Stimulated activated CD8-positive, alpha-beta memory T cell treated with anti-CD3 and anti-CD28 coated beads, Interleukin-12 subunit alpha, Interleukin-12 subunit beta, amount 100 ng/mL, for 1 hour (primary cell): ENCODE measurements at regions not wholly inside any gene's neighbourhood (a gene's known extent, or its start where the extent isn't known, plus 50 kb on each side); places are given as distances from the start of the nearest gene placed in this dataset.

Experiments
- DNase-seq: peaks from one replicate; pipeline ENCODE4 v3.0.0-alpha.2; 2020; ENCODE audit warnings: low read depth

DNA sequence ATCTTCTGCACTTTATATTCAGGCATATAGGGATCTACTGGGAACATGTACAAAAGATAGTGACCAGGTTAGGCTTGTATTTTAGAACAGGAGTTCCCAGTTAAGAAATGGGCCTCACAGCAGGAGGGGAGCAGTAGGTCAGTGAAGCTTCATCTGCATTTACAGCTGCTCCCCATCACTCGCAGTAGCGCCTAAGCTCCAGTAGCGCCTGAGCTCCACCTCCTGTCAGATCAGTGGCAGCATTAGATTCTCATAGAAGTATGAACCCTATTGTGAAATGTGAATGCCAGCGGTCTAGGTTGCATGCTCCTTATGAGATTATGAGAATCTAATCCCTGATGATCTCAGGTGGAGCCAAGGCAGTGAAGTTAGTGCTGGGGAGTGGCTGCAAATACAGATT is 224.4 kb upstream of the CYRIA start:
- DNase-seq, result no peak

DNA sequence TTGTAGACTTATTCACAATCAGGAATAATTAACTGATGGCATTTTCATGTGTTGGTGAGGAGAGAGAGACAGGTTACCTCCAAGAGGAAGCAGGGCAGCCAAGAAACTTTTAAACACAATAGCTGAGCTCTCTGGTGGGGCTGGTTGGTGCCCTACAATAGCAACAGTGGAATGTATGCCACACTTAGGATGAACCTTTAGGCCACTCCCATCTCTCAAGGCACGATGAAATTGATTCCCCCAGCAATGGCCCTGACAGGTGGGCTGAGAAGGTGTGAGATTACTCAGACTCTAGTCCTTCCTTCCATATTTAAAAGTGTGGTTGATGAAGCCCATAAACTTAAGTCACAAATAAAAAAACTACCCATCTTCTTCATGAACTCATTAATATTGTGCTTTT is 219.4 kb upstream of the CYRIA start:
- DNase-seq, result no peak

DNA sequence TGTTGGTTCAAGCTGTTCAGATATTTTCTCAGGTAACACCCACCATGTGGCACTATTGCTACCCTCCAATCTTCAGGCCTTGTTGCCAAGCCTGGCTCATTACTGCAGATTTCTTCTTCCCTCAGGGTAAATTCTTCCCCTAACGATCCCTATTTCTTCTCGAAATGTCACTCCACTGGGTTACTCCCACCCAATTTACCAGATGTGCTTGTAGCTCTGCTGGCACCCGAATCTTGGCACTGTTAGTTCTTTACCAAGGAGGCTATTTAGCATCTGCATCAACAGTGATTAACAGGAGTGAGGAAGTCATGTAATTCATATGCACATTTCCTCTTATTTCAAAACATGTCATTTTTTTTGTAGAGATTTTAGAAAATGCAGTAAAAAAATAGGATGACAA is 217.1 kb upstream of the CYRIA start:
- DNase-seq, result no peak

DNA sequence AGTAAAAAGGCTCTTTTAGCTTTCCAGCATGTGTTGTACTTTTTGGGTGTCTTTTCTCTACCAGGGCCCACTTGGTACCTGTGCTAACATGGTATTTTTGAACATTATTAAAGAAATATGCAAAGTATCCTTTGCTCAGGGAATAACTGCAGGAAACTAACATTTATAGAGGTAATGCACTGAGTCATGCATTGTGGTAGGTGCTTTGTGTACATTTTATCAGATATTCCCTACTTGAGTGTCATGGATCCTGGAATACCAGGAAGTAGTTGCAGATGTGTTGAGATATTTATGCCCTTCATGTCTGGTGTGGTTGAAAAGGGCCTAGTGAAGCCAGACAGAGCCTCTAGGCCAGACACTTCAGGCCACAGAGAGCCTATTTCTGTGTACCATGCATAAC is 215.5 kb upstream of the CYRIA start:
- no peak for DNase-seq

DNA sequence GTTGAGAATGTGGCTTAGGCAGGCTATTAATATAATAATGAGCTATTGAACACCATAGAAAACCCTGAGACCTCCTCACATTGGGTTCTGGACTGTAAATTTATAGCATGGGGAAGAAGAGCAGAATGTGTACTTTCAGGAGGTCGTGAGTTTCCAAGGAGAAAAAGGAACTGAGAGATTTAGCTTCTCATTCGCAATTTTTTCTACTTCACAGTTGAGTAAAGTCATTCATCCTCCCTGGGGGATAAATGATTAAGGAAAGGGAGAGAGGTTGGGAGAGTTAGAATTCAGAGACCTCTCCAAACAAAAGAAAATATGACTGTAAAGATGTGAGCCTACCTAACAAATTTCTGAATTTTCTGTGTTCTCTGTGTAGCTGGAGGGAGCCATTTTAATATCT is 205.8 kb upstream of the CYRIA start:
- no peak for DNase-seq

DNA sequence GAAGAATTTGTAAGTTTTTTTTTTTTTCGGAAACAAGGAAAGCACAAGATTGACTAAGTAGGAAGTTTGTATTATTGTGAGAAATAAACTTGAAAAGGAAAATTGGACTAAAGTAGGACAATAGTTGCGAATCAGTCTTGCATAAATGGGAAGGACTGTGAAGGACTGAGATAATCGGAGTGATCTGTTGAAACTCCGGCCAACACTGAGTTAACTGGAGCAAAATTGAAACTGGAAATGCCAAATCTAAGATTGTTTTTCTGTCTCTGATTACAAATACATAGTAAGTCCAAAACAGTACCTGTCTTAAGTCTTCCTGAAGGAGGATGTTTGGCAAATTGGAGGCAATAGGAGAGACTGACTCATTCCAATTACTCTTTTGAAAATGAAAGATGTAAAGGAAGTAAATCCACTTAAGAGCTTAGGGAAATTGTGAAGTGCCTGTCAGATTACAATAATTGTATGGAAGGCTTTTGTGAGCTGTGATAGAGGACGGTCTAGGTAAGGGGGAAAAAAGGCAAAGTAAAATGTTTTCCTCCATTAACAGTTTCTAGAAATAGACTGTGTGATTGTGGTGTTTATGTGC is 204.9 kb upstream of the CYRIA start:
- no peak for DNase-seq

DNA sequence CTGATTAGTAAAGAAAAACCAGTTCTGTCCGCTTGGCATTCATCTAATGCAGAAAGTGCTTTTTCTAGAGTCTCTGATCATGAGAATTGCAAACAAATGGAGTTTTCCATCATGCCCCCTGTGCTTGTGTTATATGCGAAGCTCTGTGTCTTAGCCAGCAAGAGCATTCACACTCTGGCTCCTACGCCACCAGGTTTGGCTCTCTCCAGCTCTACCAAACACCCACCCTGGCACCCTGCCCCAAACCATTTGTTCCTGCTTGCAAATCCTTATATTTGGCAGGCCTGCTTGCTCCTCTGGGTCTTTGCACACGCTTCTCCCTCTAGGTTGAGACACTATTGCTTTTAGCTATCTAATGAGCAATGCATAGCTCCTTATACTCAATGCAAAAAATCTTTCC is 204.1 kb upstream of the CYRIA start:
- DNase-seq, result no peak

DNA sequence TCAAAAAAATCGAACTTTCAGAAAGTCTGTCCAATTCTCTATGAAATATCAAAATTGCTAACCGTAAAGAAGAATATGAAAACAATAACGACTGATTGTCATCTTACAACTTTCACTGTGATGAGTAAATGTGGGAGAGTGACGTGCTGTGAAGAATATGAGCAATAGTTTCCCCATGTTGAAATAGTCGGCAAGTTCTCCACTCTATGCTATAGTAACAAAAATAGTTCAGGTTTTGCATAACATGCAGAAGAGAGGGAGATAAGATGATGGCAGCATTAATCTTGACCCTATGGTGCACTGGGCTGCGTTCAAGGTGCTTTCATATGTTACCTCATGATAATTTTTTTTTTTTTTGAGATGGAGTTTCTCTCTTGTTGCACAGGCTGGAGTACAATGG is 196.8 kb upstream of the CYRIA start:
- DNase-seq, result no peak

DNA sequence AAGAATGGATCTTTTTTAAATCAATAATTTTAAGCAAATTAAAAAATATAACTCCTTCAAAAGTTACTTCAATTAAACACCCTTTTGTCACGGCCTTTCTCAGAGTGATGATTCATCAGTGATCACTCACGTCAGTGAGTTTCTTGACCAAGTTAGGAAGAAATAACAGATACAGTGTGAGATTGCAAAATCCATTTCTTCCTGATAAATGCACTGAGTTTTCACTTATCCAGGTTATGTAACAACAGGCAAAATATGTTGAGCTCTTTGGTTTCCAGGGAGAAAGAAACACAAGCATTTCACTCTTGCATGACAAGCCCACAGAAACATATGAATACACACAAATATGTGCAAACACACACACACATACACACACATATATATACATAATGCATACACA is 195.9 kb upstream of the CYRIA start:
- DNase-seq, result no peak

DNA sequence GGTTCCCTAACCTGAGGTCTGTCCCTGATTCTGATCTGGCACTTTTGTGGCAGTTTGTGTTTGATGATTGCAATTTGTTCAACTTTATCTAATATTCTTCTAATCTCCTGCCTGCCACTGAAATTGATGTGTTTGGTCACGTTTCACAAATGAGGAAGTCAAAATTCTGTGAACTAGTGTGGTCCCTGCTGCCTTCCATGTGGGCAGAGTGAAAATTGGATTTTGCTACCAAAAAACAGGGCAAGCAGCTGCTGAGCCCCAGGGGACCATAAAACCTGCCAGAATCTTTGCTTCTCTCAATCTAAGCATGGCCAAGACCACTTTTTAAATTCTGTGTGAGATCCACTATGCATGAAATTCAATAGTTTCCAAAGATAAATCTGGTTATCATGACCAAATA is 195.5 kb upstream of the CYRIA start:
- DNase-seq, result no peak

DNA sequence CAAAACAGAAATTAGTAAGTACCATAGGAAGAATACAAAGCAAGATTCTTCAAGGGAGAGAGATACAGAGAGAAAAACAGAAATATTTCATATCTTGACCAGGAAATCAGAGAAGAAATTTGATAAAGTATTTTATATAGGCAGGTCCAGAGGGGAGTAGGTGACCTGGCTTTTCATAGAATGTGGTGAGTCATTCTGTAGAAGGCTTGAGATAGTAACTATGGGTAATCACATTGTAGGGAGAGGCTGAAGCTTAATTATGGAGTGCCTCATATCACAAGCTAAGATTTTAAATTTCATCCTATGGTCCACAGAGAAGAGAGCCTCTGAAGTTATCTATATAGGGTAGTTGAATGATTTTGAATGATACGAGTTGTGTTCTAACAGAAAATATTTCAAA is 195.0 kb upstream of the CYRIA start:
- no peak for DNase-seq

DNA sequence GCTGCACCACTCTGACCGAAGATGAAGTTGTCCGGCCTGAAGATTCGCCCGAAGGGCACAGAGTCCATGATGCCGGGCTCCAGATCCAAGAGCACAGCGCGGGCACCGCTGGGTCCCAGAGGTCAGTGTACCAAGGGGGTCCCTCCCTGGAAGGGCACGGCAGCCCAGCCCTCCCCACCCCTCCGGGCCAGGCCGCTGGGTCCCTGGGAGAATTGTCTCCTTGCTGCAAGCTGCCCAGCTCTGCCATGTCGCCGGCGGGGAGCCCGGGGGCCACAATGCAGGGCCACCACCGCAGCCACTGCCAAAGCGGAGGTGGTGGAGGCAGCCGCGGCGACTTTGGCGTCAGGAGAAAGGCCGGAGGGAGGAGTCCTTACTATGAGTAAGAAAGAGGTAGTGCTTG is 189.5 kb upstream of the CYRIA start:
- DNase-seq, result no peak

DNA sequence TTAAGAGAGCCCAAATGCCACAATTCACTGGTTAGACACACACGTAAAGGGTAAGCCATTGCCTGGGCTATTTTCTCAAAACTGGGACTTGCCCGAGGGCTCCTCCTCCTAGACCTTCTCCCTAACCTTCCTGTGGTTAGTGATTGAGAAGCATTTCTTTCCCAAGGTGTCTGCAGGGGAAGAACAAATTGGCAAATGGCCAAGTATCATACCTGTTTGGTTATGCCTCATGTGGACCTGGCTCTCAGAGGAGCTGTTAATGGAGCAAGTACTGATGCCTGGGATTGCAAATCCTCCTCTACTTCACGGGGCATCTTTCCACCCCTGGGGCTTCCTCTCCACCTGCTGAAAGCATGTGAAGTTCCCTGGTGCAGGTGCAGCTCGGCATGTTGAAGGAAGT is 187.5 kb upstream of the CYRIA start:
- no peak for DNase-seq

DNA sequence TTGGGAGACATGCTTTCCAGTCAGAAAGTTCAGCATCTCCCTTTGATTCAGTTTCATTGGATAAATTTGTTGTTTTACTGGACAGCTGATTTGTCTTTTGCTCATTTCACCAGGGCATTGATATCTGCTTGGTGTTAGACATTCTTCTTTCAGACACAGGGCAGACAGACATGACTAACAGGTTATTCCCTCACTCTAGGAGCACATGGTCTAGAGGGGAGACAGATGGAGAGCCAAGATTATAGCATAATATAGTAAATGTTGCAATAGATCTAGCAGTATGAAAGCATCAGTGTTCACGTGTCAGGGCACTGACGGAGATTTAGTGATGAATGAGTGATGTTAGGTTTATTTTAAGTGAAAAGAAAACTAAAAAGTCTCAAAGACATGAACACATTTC is 187.0 kb upstream of the CYRIA start:
- no peak for DNase-seq

DNA sequence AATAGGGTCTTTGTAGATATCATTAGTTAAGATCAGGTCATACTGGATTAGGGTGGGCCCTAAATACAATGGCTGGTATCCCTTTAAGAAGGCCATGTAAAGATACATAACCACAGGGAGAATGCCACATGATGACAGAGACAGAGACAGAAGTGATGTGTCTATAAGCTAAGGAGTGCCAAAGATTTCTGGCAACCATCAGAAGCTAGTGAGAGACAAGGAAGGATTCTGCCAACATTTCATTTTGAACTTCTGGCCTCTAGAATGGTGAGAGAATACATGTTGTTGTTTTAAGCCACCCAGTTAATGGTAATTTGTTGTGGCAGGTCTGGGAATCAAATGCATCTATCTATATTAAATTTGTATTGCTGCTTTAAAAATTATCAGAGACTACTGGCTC is 185.5 kb upstream of the CYRIA start:
- no peak for DNase-seq

DNA sequence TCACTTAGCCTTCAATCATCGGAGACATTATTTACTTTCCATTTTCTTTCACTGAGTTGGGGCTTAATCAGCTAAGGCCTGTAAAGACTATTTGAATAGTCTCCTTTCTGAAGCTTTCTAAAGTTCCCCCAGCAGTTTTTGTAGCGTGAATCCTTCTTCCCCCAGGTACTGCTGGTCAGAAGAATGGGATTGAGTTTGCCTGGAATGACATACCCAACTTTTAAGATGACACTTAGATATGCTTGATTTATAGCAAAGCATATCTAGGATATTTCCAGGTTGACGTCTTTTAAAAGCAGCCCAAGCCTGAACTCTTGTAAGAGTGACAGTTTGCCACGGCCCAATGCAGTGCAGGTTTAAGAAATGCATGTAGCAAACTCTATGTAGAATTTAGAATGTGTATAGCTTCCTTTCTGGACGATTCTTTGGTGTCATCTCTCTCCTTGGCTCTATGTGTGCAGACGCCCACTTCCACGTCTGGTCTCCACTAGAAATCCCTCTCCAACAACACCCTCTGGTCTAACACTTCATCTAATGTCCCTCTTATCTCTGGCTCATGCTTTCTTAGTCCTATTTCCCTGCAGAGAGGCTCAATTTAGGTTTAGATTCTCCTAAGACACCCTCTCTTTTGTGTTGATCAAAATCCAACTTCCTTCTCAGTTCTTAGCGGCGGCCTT is 175.0 kb upstream of the CYRIA start:
- no peak for DNase-seq

DNA sequence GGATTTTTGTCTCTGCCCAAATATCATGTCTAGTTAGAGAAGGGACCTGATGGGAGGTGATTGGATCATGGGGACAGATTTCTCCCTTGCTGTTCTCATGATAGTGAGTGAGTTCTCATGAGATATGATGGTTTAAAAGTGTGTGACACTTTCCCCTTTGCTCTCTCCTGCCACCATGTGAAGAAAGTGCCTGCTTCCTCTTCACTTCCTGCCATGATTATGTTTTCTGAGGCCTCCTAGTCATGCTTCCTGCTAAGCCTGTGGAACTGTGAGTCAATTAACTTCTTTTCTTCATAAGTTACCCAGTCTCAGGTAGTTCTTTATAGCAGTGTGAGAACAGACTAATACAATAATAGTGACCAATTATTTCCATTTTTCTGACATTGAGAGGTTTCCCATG is 167.3 kb upstream of the CYRIA start:
- DNase-seq, result no peak

DNA sequence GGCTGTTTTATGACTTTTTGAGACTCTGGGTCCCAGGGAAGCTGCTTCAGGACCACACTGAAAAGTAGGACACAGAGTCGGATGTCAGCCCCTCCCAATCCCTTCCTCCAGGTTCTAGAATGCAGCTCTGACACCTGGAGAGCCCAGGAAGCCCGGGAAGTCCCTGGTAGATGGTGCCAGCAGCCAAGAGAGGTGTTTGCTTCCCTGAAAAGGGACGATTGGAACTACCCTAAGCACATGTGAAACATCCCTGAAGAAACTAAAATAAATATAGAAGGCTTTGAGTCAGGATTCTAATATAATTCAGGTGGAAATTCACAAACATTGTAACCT is 163.2 kb upstream of the CYRIA start:
- no peak for DNase-seq

DNA sequence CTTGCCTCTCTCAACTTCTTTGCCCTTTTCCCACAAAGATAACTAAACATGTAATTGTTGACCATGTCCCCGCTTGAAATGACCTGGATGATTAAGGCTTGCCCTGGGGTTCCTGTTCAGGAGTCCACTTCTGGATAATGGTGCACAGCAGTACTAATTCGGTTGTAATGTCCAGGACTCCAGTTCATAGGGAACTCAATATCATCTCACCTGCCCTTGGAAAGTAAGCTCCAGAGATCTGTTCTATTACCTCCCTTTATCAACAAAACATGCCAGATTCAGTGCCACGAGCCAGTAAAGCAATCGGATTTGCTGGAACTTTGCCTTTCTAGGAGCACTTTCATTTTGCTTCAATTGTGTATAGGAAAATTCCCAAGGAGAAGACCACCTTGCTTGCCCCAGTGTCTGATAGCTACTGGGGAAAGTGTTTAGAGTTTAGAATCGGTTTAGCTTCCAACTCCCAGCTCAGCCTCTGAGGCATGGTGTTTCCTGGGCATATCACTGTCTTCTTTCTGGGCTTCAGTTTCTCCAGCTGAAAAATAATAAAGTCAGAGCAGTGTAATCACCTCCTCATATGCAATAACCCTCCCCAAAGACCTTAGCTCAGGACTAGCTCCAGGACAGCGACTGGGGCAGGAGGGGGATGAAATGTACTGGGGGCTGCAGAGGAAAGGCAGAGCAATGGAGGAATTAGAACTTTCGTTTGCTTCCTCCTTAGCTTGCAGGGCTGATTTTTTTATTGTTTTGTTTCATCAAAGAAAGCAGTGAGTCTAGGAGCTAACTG is 162.6 kb upstream of the CYRIA start:
- no peak for DNase-seq

DNA sequence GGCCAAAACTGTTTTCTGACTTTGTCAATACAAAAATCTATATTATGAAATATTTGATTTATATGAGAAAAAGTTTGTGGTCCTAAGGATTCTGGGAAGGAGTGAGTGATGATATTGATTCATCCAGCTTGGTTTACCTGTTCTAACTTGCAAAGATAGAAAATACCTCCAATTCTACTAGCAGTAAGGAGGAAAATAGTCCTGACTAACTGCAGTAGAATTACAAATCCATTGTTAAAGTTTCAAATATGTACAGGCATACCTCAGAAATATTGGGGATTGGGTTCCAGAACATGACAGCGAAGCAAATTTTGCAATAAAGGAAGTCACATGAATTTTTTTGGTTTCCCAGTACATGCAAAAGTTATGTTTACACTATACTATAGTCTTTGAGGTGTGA is 158.8 kb upstream of the CYRIA start:
- DNase-seq, result no peak

DNA sequence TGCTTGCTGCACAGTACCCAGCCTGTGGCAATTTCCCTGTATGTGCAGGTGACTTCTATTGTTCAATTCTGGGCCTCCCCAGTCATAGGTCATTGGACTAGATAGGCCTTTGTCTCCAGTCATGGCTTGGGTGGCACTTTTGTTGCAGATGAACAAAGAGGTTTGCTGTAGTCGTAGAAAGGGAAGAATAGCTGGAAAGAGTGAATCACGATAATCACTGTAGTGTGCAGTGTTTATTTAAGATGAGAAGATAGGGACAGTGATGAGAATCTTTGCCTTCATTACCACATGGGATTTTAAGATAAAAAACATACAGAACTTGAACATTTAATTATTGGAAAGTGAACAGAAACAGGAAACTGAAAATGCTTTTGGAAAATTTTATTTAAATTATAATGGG is 156.1 kb upstream of the CYRIA start:
- DNase-seq, result no peak

DNA sequence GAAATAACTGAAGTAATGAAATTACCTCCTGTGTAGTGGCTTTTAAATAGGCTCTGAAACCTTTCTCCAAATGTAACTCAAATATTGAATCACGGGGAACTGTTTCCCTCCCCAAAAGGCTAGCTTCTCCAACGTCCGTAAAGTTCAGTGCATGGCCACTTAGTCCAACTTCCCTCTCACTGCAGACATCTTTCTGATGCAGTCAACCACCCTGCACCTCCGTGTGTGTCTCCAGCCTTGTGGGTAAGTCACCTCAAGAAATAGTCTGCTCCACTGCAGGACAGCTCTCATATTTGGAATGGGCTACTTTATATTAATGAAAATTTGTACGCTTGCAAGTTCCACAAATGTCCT is 152.5 kb upstream of the CYRIA start:
- DNase-seq, result no peak

DNA sequence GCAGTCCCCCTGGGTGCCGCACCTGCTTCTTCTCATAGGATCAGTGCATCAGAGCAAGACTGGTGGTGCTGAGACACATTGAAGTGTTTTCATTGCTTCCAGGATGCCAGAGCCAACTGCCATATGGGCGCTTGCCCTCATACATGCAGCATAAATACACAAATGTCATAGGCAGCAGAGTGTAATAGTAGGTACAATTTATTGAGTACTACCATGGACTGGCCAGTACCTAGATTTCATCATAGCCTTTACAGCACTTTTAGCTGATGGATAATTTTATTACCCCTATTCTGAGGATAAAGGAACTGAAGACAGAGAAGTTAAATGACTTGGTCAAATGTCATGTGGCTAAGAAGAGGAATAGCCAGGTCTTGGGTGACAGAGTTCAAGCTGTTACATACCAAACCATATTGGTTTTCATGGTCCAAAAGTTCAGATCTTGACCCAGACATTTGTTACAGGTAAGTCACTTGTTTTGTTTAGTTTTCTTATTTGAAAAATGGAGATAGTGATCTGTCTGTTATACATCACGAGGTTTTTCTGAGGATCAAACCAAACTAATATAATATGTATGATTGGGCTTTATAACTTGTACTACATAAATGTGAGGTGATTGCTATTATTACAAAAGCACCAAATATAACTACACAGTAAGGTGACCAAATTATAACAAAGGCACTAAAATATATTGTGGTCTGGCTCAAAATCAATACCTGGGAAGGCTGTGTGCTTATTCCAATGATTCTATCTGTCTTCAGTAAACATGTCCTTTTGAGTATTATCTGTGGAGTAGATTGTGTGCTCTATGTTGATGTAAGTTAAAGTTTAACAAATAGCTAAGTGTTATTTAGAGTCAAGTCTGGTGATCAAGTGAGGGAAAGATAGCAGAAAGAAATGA is 151.9 kb upstream of the CYRIA start:
- no peak for DNase-seq
